Gastrocnemius medialis (tissue), 4 donors: ENCODE measurements at regions not wholly inside any gene's neighbourhood (a gene's known extent, or its start where the extent isn't known, plus 50 kb on each side); places are given as distances from the start of the nearest gene placed in this dataset.
"Not testable (repeated sequence)": the region's sequence is repeated elsewhere in the genome, so short reads cannot be mapped to it uniquely, and the experiment has no call there.

ENCODE experiments used
- POLR2A ChIP-seq, 2 donors: fragments of 450-650 bp; IDR thresholded peaks; one replicate each; pipeline ENCODE4 v1.6.1; 2017; ENCODE audit warnings: antibody characterized with exemption in 2 of 2, mild to moderate bottlenecking in 2 of 2, moderate library complexity in 2 of 2
- TF ChIP-seq, protein P1 (sequence below), 5 experiments: fragments of 450-650 bp in 3 of 5; fragments of 200-600 bp in 2 of 5; sonication (generic) in 2 of 5; IDR thresholded peaks in 4 of 5; conservative IDR thresholded peaks in 1 of 5; 1 replicate in 4 of 5; 2 replicates in 1 of 5; pipeline ENCODE4 v1.5.1; 2016 to 2019; ENCODE audit warnings: antibody characterized with exemption in 5 of 5, mild to moderate bottlenecking in 3 of 5, moderate library complexity in 3 of 5

DNA sequence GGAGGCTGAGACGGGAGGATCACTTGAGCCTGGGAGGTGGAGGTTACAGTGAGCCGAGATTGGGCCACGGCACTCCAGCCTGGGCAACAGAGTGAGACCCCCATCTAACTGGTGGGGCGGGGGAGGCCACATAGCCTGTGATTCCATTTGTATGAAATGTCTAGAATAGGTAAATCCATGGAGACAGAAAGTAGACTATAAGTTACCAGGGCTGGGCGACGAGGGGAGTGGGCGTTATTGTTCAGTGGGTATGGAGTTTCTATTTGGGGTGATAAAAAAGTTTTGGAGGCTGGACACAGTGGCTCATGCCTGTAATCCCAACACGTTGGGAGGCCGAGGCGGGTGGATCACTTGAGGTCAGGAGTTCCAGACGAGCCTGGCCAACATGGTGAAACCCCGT, 97.8 kb downstream of the CRLF3 start:
- TF ChIP-seq POLR2A (IDR thresholded peaks at IDR 0.05): not testable (repeated sequence)
- TF ChIP-seq, protein P1, sequence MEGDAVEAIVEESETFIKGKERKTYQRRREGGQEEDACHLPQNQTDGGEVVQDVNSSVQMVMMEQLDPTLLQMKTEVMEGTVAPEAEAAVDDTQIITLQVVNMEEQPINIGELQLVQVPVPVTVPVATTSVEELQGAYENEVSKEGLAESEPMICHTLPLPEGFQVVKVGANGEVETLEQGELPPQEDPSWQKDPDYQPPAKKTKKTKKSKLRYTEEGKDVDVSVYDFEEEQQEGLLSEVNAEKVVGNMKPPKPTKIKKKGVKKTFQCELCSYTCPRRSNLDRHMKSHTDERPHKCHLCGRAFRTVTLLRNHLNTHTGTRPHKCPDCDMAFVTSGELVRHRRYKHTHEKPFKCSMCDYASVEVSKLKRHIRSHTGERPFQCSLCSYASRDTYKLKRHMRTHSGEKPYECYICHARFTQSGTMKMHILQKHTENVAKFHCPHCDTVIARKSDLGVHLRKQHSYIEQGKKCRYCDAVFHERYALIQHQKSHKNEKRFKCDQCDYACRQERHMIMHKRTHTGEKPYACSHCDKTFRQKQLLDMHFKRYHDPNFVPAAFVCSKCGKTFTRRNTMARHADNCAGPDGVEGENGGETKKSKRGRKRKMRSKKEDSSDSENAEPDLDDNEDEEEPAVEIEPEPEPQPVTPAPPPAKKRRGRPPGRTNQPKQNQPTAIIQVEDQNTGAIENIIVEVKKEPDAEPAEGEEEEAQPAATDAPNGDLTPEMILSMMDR (IDR thresholded peaks at IDR 0.05 in 4 of 5, conservative IDR thresholded peaks at IDR 0.05 in 1 of 5): not testable (repeated sequence)
